Prostate gland (tissue), 2 donors: ENCODE measurements at regions not wholly inside any gene's neighbourhood (a gene's known extent, or its start where the extent isn't known, plus 50 kb on each side); places are given as distances from the start of the nearest gene placed in this dataset.

Experiments used
- DNase-seq: peaks from one replicate; pipeline ENCODE4 v3.0.0-alpha.2; 2019; ENCODE audit warnings: low spot score
- H3K27ac ChIP-seq, 2 donors: fragments of 200-600 bp; sonication (generic); 2 replicates each; pipeline ENCODE4 v1.5.1; 2017 to 2019
- H3K27me3 ChIP-seq: fragments of 200-600 bp; sonication (generic); replicated peaks from 2 replicates; pipeline ENCODE4 v1.5.1; 2019; ENCODE audit not compliant: insufficient read depth
- H3K36me3 ChIP-seq, 2 donors: fragments of 200-600 bp; sonication (generic); 1 replicate in 1 of 2; 2 replicates in 1 of 2; pipeline versions ENCODE4 v1.5.1 to v1.8.1; 2017 to 2019
- H3K4me1 ChIP-seq: fragments of 200-600 bp; sonication (generic); replicated peaks from 2 replicates; pipeline ENCODE4 v1.5.1; 2019
- H3K4me3 ChIP-seq, 2 donors: fragments of 200-600 bp; sonication (generic); 2 replicates each; pipeline ENCODE4 v1.5.1; 2017 to 2019
- H3K9me3 ChIP-seq: fragments of 200-600 bp; sonication (generic); 2 replicates; pipeline ENCODE4 v1.5.1; 2017
- POLR2A ChIP-seq: fragments of 450-650 bp; IDR thresholded peaks from one replicate; pipeline ENCODE4 v1.6.1; 2016; ENCODE audit warnings: antibody characterized with exemption, mild to moderate bottlenecking
- POLR2AphosphoS5 ChIP-seq: sonication (generic); formaldehyde crosslinking; IDR thresholded peaks from one replicate; pipeline ENCODE4 v1.6.1; 2017; ENCODE audit warnings: antibody characterized with exemption
- WGBS: methylation state at CpG from one replicate; pipeline ENCODE4 v1.1.5; 2018; 5-methylcytosine and 5-hydroxymethylcytosine counted together
- intact Hi-C: fragments of 100-400 bp; cut with DNase I; formaldehyde crosslinking; loops from one replicate; pipeline ENCODE4 v1.14.2; 2022
- TF ChIP-seq, protein P1 (sequence below), 4 experiments: fragments of 200-600 bp in 2 of 4; fragments of 450-650 bp in 2 of 4; sonication (generic) in 2 of 4; IDR thresholded peaks; 1 replicate in 3 of 4; 2 replicates in 1 of 4; pipeline ENCODE4 v1.5.1; 2016 to 2019; ENCODE audit warnings: antibody characterized with exemption in 4 of 4, mild to moderate bottlenecking in 2 of 4, moderate library complexity in 2 of 4

- WGBS, result 34% methylated on average over 3 of the region's 3 CpGs
- H3K27ac ChIP-seq, result no peak overlapping the region
- intact Hi-C loops, result no loop called here
These were observed 54.1 kb upstream of the IER3 start for GRCh38 chr6:30798494-30798893.

GRCh38 chr6:30795549-30796293 is 51.4 kb upstream of the IER3 start:
- Histone ChIP-seq H3K27ac (no peak overlapping the region), H3K36me3 (no peaks in the 10 kb centered on the region), H3K4me3 (no peak overlapping the region), H3K9me3 (no peaks in the 10 kb centered on the region), H3K4me1 (no peaks in the 10 kb centered on the region), H3K27me3 (no peaks in the 10 kb centered on the region)
- DNase-seq, result no peak
- intact Hi-C loops, result no loop called here
- 90% methylated on average over 3 of the region's 3 CpGs for WGBS
- TF ChIP-seq POLR2AphosphoS5, result peak; percentile 23
- TF ChIP-seq, protein P1, sequence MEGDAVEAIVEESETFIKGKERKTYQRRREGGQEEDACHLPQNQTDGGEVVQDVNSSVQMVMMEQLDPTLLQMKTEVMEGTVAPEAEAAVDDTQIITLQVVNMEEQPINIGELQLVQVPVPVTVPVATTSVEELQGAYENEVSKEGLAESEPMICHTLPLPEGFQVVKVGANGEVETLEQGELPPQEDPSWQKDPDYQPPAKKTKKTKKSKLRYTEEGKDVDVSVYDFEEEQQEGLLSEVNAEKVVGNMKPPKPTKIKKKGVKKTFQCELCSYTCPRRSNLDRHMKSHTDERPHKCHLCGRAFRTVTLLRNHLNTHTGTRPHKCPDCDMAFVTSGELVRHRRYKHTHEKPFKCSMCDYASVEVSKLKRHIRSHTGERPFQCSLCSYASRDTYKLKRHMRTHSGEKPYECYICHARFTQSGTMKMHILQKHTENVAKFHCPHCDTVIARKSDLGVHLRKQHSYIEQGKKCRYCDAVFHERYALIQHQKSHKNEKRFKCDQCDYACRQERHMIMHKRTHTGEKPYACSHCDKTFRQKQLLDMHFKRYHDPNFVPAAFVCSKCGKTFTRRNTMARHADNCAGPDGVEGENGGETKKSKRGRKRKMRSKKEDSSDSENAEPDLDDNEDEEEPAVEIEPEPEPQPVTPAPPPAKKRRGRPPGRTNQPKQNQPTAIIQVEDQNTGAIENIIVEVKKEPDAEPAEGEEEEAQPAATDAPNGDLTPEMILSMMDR (IDR thresholded peaks at IDR 0.05), result no peak

More at GRCh38 chr6:30798494-30798893, 54.1 kb upstream of the IER3 start:
- TF ChIP-seq POLR2A (no peak), POLR2AphosphoS5 (no peak)
- TF ChIP-seq, protein P1 (IDR thresholded peaks at IDR 0.05), result no peak
- no peaks in the 10 kb centered on the region for H3K36me3 ChIP-seq
- H3K27me3 ChIP-seq, result no peaks in the 10 kb centered on the region
- H3K4me3 ChIP-seq, result no peak overlapping the region
- no peaks in the 10 kb centered on the region for H3K9me3 ChIP-seq
- DNase-seq, result no peak
- H3K4me1 ChIP-seq, result no peaks in the 10 kb centered on the region
